SJCRH30 (cell line): ENCODE measurements at regions not wholly inside any gene's neighbourhood (a gene's known extent, or its start where the extent isn't known, plus 50 kb on each side); places are given as distances from the start of the nearest gene placed in this dataset.

ENCODE experiments used
- DNase-seq, 2 experiments: peaks; one replicate each; pipeline ENCODE4 v3.0.0-alpha.2; 2015 to 2020
- H3K27ac ChIP-seq: fragments of 250-450 bp; sonication (Bioruptor Pico); 2 replicates; pipeline ENCODE4 v1.5.1; 2020; ENCODE audit warnings: mild to moderate bottlenecking, moderate library complexity
- H3K27me3 ChIP-seq: fragments of 250-450 bp; sonication (Bioruptor Pico); 2 replicates; pipeline ENCODE4 v1.5.1; 2020; ENCODE audit warnings: mild to moderate bottlenecking, moderate library complexity
- H3K36me3 ChIP-seq: fragments of 250-450 bp; sonication (Bioruptor Pico); 2 replicates; pipeline ENCODE4 v1.5.1; 2020; ENCODE audit warnings: mild to moderate bottlenecking, moderate library complexity
- H3K4me1 ChIP-seq: fragments of 250-450 bp; sonication (Bioruptor Pico); 2 replicates; pipeline ENCODE4 v1.5.1; 2020; ENCODE audit warnings: mild to moderate bottlenecking, moderate library complexity
- H3K4me3 ChIP-seq: fragments of 250-450 bp; sonication (Bioruptor Pico); 2 replicates; pipeline ENCODE4 v1.5.1; 2020; ENCODE audit warnings: mild to moderate bottlenecking, moderate library complexity
- H3K9me3 ChIP-seq: fragments of 250-450 bp; sonication (Bioruptor Pico); replicated peaks from 2 replicates; pipeline ENCODE4 v1.5.1; 2020; ENCODE audit warnings: mild to moderate bottlenecking, moderate library complexity

GRCh38 chrX:9087271-9088040, 53.5 kb upstream of the FAM9B start:
- peak in 1 of 2 experiments; percentile 9 for DNase-seq
- Histone ChIP-seq H3K27ac (no peak overlapping the region), H3K4me3 (no peak overlapping the region), H3K36me3 (no peaks in the 10 kb centered on the region), H3K9me3 (no peaks in the 10 kb centered on the region), H3K27me3 (no peaks in the 10 kb centered on the region), H3K4me1 (no peaks in the 10 kb centered on the region)

DNA sequence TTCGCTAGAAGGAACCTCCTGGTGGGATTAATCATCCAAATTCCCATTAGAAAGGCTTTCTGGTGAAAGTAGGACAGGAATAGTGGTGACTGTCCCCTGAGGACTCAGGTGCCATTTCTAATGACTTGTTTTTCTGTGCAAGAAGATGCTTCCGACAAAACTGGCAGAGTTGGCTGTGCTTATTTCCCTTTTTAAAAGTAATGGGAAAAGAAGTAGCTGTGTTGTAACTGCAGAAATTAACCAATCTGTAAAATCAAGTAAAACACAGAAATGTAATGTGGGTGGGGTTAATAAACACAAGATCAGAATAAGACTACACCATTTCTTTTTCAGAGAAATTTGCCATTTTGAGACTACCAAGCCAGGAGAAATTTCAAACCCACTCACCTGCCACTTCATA, 55.0 kb upstream of the FAM9B start:
- H3K27me3 ChIP-seq, result no peaks in the 10 kb centered on the region
- H3K4me1 ChIP-seq, result no peaks in the 10 kb centered on the region

GRCh38 chrX:9090766-9091165, 56.8 kb upstream of the FAM9B start:
- no peaks in the 10 kb centered on the region for H3K4me1 ChIP-seq
- no peak for DNase-seq
- H3K27me3 ChIP-seq, result no peaks in the 10 kb centered on the region
- no peaks in the 10 kb centered on the region for H3K9me3 ChIP-seq
- H3K27ac ChIP-seq, result no peak overlapping the region
- H3K4me3 ChIP-seq, result no peak overlapping the region
- H3K36me3 ChIP-seq, result no peaks in the 10 kb centered on the region

More for the DNA sequence above, 55.0 kb upstream of the FAM9B start:
- no peak overlapping the region for H3K4me3 ChIP-seq
- DNase-seq, result no peak
- H3K9me3 ChIP-seq, result no peaks in the 10 kb centered on the region
- no peak overlapping the region for H3K27ac ChIP-seq
- no peaks in the 10 kb centered on the region for H3K36me3 ChIP-seq

GRCh38 chrX:9091258-9091657, 57.3 kb upstream of the FAM9B start:
- no peaks in the 10 kb centered on the region for H3K4me1 ChIP-seq
- H3K4me3 ChIP-seq, result no peak overlapping the region
- no peaks in the 10 kb centered on the region for H3K36me3 ChIP-seq
- DNase-seq, result no peak
- H3K27me3 ChIP-seq, result no peaks in the 10 kb centered on the region
- H3K27ac ChIP-seq, result no peak overlapping the region
- no peaks in the 10 kb centered on the region for H3K9me3 ChIP-seq

- no peaks in the 10 kb centered on the region for H3K9me3 ChIP-seq
- no peaks in the 10 kb centered on the region for H3K36me3 ChIP-seq
- H3K4me3 ChIP-seq, result no peak overlapping the region
- no peak overlapping the region for H3K27ac ChIP-seq
- H3K4me1 ChIP-seq, result no peaks in the 10 kb centered on the region
- no peaks in the 10 kb centered on the region for H3K27me3 ChIP-seq
- DNase-seq, result no peak
Observed at GRCh38 chrX:9102956-9103355, 69.0 kb upstream of the FAM9B start.

GRCh38 chrX:9108054-9108453, 74.1 kb upstream of the FAM9B start:
- Histone ChIP-seq H3K27ac (no peak overlapping the region), H3K4me3 (no peak overlapping the region), H3K4me1 (no peaks in the 10 kb centered on the region), H3K27me3 (no peaks in the 10 kb centered on the region), H3K36me3 (no peaks in the 10 kb centered on the region), H3K9me3 (no peaks in the 10 kb centered on the region)
- no peak for DNase-seq

GRCh38 chrX:9110808-9111207, 76.9 kb upstream of the FAM9B start:
- Histone ChIP-seq H3K9me3 (no peaks in the 10 kb centered on the region), H3K36me3 (no peaks in the 10 kb centered on the region), H3K4me1 (no peaks in the 10 kb centered on the region), H3K4me3 (no peak overlapping the region), H3K27ac (no peak overlapping the region), H3K27me3 (no peaks in the 10 kb centered on the region)
- DNase-seq, result no peak

- H3K36me3 ChIP-seq, result no peaks in the 10 kb centered on the region
- H3K4me1 ChIP-seq, result no peaks in the 10 kb centered on the region
- H3K27ac ChIP-seq, result no peak overlapping the region
- DNase-seq, result no peak
- no peaks in the 10 kb centered on the region for H3K9me3 ChIP-seq
- no peaks in the 10 kb centered on the region for H3K27me3 ChIP-seq
- no peak overlapping the region for H3K4me3 ChIP-seq
Observed at GRCh38 chrX:9114245-9114644, 80.3 kb upstream of the FAM9B start.

DNA sequence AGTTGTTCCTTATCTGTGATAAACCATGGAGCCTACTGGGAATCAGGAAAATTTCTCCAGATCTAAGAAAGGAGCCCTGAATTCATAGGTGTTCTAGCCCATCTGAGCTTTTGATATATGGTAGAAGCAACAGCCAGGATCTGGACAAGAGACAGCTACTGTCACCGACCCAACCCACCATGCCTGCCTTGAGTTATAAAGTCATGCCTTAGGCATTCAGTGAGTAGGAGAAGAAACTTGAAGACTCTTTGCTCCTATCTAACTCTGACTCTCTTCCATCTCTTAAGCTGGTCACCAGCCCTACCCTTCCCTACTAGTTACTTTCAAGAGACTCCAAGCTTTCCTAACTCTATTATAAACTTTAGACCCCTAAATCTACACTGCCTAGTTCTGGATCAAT, 83.9 kb upstream of the FAM9B start:
- Histone ChIP-seq H3K27ac (no peak overlapping the region), H3K36me3 (no peaks in the 10 kb centered on the region), H3K4me3 (no peak overlapping the region), H3K4me1 (no peaks in the 10 kb centered on the region), H3K9me3 (peaks cover 4% of the 10 kb centered on the region; the same call in 1 of the 2 replicates), H3K27me3 (no peaks in the 10 kb centered on the region)
- no peak for DNase-seq

DNA sequence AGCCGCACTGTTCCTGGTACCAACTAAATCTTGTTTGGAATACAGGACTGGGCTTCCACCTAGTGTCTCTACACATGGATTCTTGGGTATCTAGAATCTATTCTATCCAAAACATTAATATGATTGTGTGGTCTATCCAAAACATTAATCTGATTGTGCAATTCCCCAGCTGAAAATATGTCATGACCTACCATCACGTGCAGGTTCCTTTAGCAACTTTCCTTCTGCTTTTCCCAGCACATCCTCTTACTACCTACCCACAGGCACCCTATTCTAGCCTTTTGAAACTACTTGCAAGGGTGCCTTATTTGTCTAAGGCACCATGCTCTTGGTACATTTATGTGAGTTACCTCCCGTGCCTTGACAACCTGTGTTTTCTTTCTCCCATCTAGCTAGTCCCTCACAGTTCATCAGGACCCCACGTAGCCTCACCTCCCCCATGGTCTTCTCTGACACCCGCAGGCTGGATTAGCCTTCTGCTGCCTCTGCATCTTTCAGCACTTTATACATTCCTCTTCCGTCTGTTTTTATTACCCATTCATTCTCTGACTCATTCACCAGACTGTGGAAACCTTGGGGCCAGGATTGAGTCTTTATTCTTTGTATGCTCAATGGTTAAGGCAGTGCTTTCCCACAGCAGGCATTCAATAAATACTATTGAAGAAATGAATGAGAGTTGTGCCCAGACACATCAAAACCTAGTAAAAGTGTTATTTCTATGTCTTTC, 88.8 kb upstream of the FAM9B start:
- H3K27ac ChIP-seq, result no peak overlapping the region
- no peak for DNase-seq
- no peaks in the 10 kb centered on the region for H3K27me3 ChIP-seq
- H3K36me3 ChIP-seq, result no peaks in the 10 kb centered on the region
- no peak overlapping the region for H3K4me3 ChIP-seq
- no peaks in the 10 kb centered on the region for H3K4me1 ChIP-seq
- peaks cover 4% of the 10 kb centered on the region; the same call in 1 of the 2 replicates for H3K9me3 ChIP-seq

DNA sequence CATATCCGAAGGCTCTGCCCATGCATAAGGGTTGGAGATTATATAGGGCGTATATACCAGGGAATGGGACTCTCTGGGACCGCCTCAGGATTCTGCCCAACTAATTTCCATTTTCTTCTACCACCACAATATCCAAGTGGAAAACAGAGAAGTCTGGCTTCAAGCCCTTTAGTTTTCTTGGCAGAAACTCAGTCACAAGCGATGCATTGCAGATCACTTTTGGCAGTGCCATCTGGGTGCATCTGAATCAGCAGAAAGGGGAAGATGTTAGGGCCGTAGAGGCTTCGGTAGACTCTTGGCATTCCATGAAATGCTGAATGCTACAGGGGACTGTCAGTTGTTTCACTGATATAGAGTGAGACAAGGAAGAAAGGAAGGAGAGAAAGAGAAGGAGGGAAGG, 94.1 kb upstream of the FAM9B start:
- Histone ChIP-seq H3K4me1 (no peaks in the 10 kb centered on the region), H3K9me3 (no peaks in the 10 kb centered on the region), H3K27ac (no peak overlapping the region), H3K36me3 (no peaks in the 10 kb centered on the region), H3K27me3 (no peaks in the 10 kb centered on the region), H3K4me3 (no peak overlapping the region)
- DNase-seq, result no peak

DNA sequence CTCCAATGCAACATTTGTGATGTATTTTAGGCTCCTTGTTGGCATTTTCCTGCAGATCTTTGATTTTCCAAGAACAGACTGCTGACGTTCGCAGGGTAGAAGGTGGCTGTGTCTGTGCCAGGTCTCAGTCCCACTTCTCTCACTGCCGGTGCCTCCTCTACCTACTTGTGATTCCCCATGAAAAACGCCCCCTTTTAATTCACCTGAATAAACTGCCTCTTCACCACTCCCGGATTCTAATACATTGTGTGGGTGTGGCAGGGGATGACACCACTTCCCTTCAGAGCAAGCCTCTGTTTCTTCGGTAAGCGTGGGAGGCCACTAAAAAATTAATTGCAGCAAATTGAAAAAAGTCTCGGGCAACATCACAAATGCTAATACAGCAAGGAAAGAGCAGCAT, 96.1 kb upstream of the FAM9B start:
- Histone ChIP-seq H3K9me3 (no peaks in the 10 kb centered on the region), H3K4me3 (no peak overlapping the region), H3K27me3 (no peaks in the 10 kb centered on the region), H3K4me1 (no peaks in the 10 kb centered on the region), H3K36me3 (no peaks in the 10 kb centered on the region), H3K27ac (no peak overlapping the region)
- no peak for DNase-seq

- no peaks in the 10 kb centered on the region for H3K27me3 ChIP-seq
- H3K9me3 ChIP-seq, result no peaks in the 10 kb centered on the region
- no peaks in the 10 kb centered on the region for H3K4me1 ChIP-seq
- no peak overlapping the region for H3K4me3 ChIP-seq
- no peak for DNase-seq
- no peak overlapping the region for H3K27ac ChIP-seq
- H3K36me3 ChIP-seq, result no peaks in the 10 kb centered on the region
Observed at GRCh38 chrX:9131066-9131465, 97.1 kb upstream of the FAM9B start.

DNA sequence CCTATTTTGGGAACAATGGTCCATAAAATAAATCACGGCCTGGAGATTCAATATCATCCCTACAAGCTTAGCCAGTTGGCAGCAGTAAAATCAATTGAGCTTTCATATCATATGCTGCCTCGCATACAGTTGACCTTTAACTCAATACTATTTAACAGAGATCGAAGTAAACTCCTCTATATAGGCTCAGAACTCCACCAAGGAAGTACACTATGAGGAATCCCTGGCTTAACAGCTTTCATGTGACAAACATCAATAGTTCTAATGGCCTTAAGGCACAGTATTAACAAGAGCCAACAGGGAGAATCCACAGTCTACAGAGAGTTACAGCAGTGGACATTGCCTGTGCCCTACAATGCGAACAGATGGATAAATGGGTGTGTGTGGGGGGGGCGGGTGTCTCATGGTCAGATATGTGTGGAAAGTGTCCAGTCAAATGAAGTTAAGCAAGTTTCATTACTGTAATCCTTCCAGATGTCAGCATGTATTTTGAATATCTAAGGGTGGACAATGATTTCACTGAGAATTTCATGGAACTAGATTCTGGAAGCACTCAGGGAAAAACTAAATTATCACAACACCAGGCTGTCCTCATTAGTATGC, 98.2 kb upstream of the FAM9B start:
- H3K4me3 ChIP-seq, result no peak overlapping the region
- H3K4me1 ChIP-seq, result no peaks in the 10 kb centered on the region
- H3K9me3 ChIP-seq, result no peaks in the 10 kb centered on the region
- no peaks in the 10 kb centered on the region for H3K27me3 ChIP-seq
- H3K27ac ChIP-seq, result no peak overlapping the region
- H3K36me3 ChIP-seq, result no peaks in the 10 kb centered on the region
- DNase-seq, result no peak

- no peak for DNase-seq
- Histone ChIP-seq H3K4me1 (no peaks in the 10 kb centered on the region), H3K9me3 (no peaks in the 10 kb centered on the region), H3K27me3 (no peaks in the 10 kb centered on the region), H3K4me3 (no peak overlapping the region), H3K27ac (no peak overlapping the region), H3K36me3 (no peaks in the 10 kb centered on the region)
Observed at GRCh38 chrX:9133426-9133825, 99.5 kb upstream of the FAM9B start.
